NB4 (cell line): ENCODE measurements at regions not wholly inside any gene's neighbourhood (a gene's known extent, or its start where the extent isn't known, plus 50 kb on each side); places are given as distances from the start of the nearest gene placed in this dataset.
"Not testable (repeated sequence)": the region's sequence is repeated elsewhere in the genome, so short reads cannot be mapped to it uniquely, and the experiment has no call there.

Source experiments
- DNase-seq: peaks from one replicate; pipeline ENCODE4 v3.0.0; 2010; ENCODE audit warnings: low read depth
- H3K4me3 ChIP-seq: one replicate; pipeline ENCODE4 v1.5.1; 2011; ENCODE audit warnings: mild to moderate bottlenecking, low read depth, low read length, moderate library complexity
- CTCF ChIP-seq: IDR thresholded peaks from one replicate; pipeline ENCODE4 v1.5.1; 2012; ENCODE audit warnings: low read depth, low read length
- MYC ChIP-seq: IDR thresholded peaks from 2 replicates; pipeline ENCODE4 v1.6.1; 2011; ENCODE audit warnings: low read depth, low read length
- POLR2A ChIP-seq: IDR thresholded peaks from 2 replicates; pipeline ENCODE4 v1.6.1; 2011; ENCODE audit warnings: mild to moderate bottlenecking; ENCODE audit not compliant: insufficient read length; ENCODE audit errors: extremely low read depth
- TF ChIP-seq, protein P1 (sequence below): IDR thresholded peaks from 2 replicates; pipeline ENCODE4 v1.6.1; 2011; ENCODE audit warnings: low read depth, low read length

DNA sequence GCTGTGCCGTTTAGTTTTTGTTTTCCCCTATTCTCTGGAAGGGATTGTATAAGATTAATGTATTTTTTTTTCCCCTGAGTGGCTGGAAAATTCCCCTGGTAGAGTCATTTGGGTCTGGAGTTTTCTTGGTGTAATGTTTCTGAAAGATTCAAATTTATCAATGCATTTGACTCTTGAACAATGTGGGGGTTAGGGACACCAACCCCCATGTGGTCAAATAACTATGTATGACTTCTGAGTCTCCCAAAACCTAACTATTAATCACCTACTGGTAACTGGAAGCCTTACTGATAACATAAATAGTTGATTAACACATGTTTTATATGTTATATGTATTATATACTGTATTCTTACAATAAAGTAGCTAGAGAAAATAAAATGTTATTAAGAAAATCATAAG is 220.1 kb upstream of the PDE3A start:
- no peak for DNase-seq
- no peak for TF ChIP-seq POLR2A
- no peak for TF ChIP-seq MYC
- no peak for TF ChIP-seq CTCF
- TF ChIP-seq, protein P1, sequence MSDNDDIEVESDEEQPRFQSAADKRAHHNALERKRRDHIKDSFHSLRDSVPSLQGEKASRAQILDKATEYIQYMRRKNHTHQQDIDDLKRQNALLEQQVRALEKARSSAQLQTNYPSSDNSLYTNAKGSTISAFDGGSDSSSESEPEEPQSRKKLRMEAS: no peak
- no peak overlapping the region for H3K4me3 ChIP-seq

DNA sequence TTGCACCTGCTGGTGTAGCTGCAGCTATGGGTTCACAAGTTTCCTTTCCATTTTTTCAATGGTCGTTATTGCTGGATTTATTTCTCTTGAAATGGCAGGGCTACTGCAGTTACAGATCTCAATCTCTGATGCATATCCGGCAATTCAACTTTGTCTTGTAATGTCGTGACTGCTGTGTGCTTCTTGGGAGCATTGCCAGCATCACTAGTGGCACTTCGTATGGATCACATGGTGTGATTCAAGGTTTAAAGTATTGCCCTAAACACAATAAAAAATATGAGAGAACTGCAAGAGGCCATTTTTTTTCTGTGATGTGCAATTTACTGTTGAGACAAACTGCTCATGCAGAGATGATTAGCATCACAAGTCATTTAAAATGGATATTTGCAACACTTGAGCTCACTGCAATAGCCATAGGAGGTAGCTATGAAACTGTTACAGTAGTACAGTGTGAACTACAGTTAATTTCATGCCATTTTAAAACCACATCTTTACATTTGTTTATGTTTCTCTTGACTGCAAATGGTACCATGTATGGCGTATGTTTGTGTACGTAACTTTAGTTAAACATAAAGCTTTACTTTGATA is 217.4 kb upstream of the PDE3A start:
- TF ChIP-seq MYC: no peak
- TF ChIP-seq POLR2A: no peak
- no peak for TF ChIP-seq CTCF
- TF ChIP-seq, protein P1: no peak
- H3K4me3 ChIP-seq: no peak overlapping the region
- no peak for DNase-seq

DNA sequence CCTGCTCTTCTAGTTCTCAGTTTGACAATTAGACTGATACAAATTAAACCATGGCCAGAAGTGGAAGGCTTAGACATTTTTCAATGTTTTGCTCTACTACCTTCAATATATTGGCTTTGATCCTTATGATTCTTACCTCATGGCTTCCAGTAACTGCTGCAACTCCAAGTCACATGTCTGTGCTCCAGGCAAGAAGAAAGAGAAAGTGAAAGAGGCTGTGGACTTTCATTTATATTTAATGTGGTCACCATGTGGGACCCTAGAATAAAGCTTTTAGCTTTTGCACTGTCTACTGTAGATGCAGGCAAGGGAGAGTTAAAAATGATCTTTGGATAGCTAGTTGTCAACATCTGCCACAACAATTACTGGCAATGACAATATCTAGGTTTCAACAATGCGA is 214.3 kb upstream of the PDE3A start:
- TF ChIP-seq, protein P1: peak; percentile 65
- TF ChIP-seq POLR2A (no peak), CTCF (no peak), MYC (peak; percentile 51; the same call in 1 of the 2 replicates)
- no peak overlapping the region for H3K4me3 ChIP-seq
- DNase-seq: no peak

DNA sequence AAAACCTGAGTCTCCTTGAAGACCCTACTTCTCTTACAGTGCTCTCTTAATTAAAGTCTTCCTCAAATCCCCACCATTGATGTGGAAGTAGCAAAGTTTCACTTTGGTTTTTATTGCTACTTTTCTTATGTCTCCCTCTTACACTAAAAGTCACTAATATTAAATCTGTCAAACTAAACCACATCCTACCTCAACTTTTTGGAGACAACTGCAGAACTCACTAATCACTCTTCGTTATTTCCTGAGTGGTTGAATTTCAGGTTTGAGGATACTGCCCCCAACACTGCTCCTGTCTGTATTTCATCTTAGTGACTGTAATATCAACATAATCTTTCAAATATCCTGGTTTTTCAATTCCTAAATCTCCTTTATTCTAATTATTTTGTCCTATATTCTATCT is 213.0 kb upstream of the PDE3A start:
- no peak overlapping the region for H3K4me3 ChIP-seq
- no peak for DNase-seq
- TF ChIP-seq, protein P1: no peak
- TF ChIP-seq MYC (no peak), POLR2A (no peak), CTCF (no peak)

DNA sequence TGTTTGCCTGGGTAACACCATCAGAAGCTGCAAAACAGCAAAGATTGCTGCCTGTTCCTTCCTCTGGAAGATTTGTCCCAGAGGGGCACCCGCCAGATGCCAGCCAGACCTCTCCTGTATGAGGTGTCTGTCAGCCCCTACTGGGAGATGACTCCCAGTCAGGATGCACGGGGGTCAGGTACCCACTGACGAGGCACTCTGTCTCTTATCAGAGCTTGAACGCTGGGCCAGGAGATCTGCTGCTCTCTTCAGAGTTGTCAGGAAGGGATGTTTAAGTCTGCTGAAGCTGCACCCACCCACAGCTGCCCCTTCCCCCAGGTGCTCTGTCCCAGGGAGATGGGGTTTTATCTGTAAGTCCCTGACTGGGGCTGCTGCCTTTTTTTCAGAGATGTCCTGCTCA is 207.4 kb upstream of the PDE3A start:
- not testable (repeated sequence) for DNase-seq, H3K4me3 ChIP-seq

GRCh38 chr12:20174528-20175175 is 193.7 kb upstream of the PDE3A start:
- H3K4me3 ChIP-seq: no peak overlapping the region
- no peak for TF ChIP-seq CTCF
- DNase-seq: no peak
